Posterior cingulate gyrus (tissue), 11 donors: ENCODE measurements at regions not wholly inside any gene's neighbourhood (a gene's known extent, or its start where the extent isn't known, plus 50 kb on each side); places are given as distances from the start of the nearest gene placed in this dataset.

ENCODE experiments used
- DNase-seq, 10 donors: peaks; one replicate each; pipeline versions ENCODE4 v3.0.0 to v3.0.0-alpha.2; 2020 to 2021; ENCODE audit warnings: mixed read lengths in 3 of 10
- intact Hi-C: fragments of 100-400 bp; cut with DNase I; formaldehyde crosslinking; loops from one replicate; pipeline ENCODE4 v1.15.1; 2023

DNA sequence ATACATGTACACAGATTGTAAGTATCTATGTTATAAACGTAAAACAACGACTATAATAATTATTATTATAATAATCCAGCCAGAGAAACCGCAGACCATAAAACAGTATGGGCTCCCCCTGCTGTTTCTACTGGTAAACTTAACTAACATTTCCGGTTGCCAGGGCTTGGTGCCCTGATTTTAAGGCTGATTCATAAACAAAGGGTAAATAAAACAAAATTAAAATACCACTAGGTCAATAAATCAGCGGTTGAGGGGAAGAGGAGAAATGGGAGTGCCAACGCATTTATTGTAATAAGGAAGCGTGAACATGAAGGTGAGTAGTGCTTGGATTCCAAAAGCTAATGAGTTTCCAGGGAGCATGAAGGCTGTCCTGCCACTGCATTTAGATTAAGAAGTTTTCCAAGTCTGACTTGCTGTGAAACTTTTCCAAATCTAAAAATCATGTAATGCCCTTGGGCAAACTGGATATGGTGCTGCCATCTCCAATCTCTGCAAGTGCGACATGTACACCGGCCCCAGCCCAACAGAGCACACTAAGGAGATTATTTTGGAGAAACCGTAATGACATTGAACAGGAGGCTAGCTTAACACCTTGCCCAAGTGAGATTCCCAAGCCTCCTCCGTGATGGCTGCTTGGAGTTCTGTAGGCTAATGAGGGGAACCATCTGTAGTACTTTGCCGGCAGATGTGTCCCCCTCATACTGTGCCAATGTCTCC lies 50.7 kb upstream of the HNRNPA3 start:
- intact Hi-C loops, result loop anchor here (10.0 kb wide), 1 partner anchor 463 kb away; no protein-coding TSS in a partner anchor
- DNase-seq, result peak in 1 of 10 donors; percentile 23
